ENCODE measurements at regions not wholly inside any gene's neighbourhood (a gene's known extent, or its start where the extent isn't known, plus 50 kb on each side); places are given as distances from the start of the nearest gene placed in this dataset.

DNA sequence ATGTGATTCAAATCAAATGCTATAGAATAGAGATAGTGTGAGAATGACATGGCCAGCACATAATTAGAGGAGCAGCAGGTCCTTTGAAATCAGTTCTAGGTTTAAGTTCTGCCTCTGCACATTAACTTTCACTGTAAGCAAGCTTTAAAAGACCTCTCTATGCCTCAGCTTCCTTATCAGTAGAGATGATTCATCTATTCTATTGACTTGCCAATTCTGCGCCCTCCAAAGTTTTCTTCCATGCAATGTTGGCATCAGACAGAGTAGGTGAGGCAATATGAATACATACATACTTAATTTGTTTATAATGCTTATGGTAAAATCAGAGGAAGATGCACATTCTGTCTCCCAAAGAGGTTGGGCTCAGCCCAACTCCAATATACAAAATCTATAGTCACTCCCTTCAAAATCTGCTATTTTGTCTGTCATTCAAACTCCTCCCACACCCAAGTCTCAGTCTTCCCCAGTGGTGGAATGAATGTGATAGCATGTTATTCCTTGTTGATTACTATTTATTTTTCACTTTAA lies 525.5 kb downstream of the RFC3 start:
- DNase-seq, result no peak

DNA sequence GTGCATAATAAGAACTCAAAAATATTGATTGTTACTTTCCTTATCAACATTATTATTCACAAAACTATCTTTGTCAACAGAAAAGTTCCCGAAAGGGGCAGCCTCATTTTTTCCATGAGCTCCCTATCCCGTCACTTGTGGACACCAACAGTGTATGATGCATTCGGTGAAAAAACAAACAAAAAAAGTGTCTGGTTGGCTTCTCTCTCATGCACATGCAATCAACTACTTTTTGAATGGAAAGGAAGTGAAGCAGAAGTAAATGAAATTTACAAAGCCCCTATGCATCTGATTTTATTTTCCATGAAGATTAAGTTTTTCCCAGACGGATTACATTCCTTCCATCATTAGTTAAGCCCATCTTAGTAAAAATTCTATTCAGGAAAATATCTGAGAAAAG lies 526.9 kb downstream of the RFC3 start:
- no peak for DNase-seq

DNA sequence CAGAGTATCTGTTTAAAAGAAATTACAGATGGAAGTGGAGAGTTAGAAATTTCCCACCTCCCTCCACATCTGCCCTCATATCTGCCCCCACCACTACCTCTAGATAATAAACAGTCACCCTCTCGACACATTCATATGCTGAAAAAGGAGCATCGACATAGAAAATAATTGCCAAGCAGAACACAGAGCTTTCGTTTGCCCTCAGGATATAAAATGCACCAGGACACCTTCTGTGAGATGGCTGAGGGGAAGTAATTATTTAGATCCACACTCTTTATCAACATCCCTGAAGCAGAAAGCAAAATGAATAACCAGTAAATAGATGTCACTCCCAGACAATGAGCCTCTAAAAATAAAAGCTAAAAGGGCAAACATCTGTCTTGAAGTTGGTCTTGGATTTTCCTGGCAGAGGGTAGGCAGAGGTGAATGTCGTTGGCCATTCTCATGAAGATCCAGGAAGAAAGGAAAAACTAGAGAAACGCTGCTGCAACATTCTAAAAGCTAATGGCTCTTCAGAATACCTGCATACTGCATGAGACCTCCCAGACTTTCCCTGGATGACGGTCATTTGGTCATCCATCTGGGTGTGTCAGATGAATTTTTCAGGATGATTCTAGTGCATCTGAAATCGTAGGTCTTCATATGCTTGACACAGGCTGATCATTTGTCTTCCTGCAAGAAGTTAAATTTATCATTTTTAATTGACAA lies 527.5 kb downstream of the RFC3 start:
- no peak for DNase-seq

DNA sequence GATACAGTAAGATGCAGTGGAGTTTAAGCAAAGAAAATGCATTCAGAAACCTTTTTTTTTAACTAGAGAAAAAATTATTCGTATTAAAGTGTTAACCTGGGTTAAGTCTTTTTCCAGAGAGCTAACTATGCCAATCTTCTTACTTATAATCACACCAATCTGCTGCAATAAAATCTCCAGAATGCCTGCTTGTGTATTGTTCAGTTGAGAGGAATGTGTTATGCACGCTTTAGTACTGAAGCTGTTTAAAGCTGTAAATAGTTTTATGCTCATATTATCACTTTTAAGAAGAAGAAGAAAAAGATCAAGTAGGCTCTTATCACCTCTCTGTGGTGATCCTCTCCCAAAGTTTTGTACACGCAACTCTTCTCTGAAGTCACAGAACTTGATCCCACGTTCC lies 528.7 kb downstream of the RFC3 start:
- DNase-seq, result no peak

DNA sequence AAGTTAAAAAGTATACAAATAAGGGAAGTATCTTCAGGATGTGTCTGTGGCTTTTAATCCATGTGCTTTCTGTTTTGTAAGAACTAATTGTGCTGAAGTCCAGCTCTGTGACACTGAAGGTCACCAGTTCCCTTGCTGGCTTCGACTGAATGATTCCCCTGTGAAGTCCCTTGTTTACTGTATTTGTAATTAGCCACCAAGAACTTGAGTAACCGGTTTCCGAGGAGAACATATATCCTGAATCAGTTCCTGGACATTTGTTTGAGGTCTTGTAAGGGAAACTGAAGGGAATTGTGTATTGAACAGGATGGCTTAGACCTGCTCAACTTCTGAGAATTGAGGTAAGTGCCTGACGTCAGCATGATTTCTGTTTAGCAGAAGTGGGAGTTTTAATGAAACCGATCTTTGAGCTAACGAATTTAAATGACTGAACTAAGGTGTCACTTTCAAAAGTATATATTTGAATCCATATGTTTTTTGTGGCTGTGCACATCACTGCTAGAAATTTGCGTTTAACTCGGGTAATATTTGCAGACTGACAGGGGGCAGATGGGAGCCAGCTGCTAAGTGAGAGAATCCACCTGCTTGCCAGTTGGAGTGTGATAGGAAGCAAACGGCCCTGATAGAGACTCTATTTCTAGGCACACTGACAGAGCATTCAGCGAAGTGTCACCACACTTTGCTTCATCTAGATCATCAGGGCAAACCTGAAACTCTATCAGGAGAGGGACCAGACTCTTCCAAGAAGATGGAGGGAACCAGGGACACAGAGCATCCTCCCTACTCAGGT lies 530.0 kb downstream of the RFC3 start:
- no peak for DNase-seq

DNA sequence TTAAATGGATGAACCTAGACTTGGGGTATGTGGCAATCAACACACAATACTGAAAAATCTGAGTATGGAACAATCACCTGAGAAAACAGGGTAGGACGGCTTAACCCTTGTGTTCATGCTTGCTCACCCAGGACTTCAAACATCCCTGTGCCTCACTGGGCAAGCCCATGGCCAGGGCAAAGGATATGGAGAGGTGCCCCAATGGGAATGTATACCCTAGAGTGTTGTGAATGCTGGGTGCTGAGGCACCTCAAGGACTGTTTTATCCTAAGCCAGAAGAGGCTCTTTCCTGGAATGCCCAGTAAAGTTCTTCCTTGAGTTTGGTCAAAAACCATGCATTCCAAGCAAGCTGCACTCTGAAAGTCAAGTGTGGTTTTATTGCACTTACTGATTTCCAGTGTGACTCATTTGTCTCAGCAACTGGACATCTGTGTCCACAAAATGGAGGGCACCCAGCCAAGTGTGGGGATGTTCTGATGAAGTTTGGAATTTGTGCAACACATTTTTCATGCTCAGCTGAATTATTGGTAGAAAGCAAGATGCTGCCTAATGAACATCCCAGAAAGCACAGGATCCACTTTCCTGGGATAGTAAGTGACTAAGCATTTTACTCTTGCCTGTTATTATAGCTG lies 531.3 kb downstream of the RFC3 start:
- peak; percentile 85 for DNase-seq

DNA sequence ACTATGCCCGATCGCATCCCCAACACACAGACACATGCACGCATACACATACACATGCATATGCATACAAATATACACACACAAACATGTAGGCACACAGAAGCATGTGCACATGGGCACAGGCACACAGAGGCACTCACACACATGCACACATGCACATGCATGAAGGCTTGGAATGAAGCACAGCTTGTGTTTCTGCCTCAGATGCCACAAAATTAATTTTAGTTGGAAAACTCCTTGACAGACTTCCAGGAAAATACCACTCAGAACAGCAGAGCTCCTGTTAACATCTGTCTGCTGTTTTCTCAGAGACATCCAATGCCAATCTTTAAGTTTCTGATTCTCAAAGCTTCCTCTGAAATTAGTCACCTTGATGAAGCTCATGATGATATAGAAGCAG lies 532.7 kb downstream of the RFC3 start:
- no peak for DNase-seq

DNA sequence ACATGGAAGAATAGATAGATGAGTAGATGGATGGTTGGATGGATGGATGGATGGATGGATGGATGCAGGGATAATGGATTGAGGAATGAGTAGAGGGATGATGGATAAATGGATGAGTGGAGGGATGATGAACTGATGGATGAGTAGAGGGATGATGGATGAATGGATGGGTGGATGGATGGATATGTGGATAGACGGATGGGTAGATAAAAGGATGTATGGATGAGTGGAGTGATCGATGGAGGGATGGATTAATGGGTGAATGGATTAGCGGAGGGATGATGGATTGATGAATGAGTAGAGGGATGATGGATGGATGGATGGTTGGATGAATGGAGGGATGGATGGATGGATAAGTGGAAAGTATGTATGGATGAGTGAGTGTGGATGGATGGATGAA lies 533.2 kb downstream of the RFC3 start:
- DNase-seq, result no peak

DNA sequence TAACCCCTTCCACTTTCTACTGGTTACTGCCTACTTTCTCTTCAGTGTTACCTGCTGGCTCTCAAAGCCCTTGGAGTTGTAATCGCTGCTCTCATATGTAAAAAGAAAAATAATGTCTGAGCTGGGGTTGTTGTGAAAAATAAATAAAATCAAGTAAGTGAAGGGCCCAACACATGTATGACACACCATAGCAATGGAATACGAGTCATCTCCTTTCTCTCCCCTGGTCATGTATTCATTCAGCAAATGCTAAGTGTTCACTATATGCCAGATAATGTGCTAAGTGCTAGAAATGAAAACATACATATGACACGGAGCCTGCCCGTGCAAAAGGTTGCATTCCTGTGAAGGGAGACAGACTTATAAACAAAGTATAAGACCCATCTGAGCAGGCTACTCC lies 535.0 kb downstream of the RFC3 start:
- DNase-seq, result no peak

DNA sequence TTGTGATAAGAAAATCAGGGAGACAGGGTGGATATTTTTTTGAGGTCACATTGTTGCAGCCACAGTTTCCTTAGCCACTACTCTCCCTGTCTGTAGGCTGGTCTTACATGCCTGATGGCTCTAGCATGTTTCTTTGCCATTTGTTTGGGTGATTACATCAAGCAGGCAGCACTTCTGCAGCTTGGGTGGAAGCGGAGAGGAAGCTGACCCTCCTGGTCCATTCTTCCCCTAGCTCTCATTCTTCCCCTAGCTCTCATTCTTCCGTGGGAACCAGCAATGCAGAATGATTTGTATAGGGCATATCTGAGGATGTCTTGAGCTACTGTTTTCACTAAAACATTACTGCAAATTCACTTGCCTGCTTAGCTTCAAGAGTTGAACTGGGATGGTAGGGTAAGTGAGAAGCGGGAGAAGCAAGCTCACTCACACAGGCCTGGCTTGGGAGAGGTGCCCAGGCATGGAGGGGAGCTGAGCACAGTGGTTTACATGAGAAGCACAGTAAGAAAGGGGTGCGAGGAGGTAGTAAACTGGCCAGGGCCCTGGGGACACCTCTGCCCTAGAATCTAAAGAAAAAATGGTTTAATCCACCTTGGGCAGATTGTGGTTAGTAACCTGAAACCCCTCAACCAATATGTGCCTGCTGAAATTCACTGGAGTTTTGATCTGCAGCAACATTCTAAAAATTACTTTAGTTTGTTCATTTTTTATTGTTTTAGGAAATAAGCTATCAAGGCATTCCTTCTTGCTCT lies 538.9 kb downstream of the RFC3 start:
- DNase-seq, result no peak

DNA sequence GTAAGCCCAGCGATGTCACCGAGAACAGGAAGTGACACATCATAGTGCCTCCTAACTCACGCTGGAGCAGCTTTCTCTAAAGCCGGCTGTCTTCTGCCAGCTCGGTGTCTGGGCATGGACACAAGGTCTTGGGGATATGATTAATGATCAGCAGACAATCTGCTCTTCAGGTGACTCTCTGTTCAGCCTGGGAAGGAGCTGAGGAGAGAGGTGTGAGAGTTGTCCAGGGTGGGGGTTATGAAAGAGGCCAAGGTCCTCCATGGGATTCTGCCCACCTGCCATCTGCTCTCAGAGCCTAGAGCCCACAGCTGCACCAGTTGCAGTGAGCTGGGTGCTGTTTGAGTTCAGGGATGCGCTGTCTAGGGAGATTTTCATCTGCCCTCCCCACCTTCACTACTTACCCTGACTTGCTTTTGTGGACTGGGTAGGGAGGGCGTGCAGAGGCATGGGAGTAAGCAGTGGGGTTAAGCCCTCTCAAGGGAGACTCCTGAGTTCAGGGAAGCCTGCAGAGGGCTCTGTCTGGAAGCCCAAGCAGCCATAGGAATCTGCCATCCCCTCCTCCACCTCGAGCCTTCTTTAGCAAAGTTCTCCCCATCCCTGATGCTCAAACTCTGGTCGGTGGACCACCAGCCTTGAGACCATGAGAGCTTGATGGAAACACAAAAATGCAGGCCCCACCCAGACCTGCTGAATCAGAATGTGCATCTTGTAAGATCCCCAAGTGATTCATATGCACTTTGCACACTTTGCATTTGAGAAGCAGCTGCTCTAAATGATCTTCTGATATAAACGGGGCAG lies 539.7 kb downstream of the RFC3 start:
- DNase-seq, result no peak

DNA sequence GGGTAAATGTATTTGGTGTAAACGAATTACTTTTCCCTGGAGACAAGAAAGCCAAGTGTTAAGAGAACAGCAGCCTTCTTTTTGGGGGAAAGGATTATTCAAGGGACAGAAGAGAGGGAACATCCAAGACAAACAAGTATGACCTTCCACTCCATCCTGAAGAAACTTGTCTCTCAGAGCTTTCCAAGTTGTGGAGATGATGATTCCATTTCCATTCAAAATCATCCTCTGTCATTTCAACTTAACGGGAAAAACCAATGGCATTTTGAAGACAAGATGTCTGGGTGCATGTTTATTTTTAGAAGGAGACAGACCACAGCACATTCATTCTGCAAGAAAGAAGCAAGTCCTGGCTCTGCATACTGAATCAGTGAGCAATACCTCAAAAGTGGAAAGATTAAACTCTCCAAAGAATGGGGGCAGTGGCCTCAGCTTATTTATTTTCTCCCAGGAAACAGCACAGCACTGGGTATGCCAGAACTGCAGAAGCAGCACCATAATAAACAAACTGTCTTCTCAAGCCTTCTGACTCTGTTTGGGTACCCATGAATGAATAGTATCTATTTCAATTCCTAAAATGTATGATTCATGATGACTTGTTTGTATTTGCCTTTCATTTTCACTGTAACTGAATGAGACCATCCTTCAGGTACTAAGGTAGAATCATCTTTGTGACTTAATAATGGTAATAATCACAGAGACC lies 541.0 kb downstream of the RFC3 start:
- DNase-seq, result no peak

DNA sequence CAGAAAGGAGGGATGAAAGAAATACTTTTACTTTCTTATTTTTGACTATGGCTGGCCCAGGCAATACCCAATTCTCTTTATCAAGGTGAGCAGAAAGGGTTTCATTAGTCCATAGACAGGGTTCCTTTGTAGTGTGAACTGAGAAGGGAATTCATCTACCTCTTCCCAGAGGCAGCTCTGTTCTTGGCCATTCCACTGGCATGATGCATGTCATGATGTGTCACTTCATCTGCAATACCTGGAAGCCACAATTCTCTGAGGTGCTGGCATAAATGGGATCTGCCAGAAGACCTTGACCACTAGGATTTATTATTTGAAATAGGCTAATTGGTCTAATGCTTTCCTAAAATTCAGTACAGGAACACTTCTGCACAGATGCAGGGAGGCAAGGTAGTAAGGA lies 542.8 kb downstream of the RFC3 start:
- no peak for DNase-seq

DNA sequence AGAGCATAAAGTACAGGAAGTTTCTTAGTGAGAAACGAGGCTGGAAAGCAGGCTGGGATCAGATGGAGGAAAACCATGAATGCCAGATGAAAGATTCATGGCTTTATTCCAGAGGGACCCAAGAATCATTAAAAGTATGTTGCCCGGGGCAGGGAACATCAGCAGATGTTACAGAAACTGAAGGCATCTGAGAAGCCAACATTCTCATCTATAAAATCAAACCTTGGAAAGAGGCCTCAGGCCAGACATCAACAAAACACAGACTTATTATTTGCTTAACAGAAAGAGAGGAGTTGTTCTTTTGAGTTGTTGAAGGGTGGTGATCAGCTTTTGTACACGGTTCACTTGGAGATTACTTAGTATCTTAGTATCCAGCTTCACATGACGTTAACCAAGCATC lies 543.6 kb downstream of the RFC3 start:
- no peak for DNase-seq

DNA sequence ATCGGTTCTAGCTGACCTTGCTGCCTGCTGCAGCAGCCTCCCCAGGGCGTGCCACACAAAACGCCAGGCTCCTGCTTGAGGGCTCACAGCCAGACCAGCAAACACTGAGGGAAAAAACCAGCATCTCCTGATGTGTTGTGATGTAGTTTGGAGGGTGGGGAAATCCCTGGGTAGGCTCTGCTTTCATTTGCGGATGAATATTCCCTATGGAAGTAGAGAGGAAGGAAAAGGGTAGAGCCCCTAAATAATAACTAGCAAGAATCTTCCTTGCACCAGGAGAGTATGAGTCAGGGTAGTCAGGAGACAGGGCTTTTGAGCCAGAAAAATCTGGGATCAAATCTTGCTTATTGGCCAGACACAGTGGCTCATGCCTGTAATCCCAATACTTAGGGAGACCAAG lies 545.3 kb downstream of the RFC3 start:
- DNase-seq, result no peak

DNA sequence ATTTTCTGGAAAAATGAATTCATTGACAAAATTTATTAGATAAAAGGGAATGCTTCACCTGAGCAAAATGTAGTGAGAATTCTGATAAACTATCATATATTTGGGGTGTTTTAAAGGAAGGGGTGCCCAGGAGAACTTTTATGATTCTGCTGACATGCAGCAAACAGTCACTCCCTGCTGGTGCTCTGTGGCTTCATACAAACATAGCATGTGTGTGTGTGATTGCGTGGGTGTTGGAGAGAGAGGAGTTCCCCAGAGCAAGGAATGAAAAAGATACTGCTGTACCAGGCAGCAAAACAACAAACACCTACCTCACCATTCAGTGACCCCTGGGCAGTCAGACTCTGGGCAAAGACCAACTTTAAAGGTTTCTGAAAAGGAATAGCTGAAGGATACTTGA lies 546.7 kb downstream of the RFC3 start:
- DNase-seq, result no peak

DNA sequence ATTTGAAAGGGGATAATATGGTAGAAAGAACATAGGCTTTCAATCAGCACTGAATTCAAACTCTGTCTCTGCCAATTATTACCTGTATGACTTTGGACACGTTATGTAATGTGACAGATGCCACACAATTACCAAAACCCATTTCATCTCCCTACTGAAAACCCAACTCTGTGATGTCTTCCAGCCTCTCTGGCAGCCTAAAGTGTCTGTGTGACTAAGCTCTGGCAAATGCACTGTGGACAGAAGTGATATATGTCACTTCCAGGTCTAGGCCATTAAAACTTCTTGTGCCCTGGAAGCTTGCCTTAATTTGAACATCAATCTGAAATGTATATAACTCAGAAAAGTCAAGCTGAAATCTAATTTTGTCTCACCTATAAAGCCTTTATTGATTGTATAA lies 552.0 kb downstream of the RFC3 start:
- no peak for DNase-seq

DNA sequence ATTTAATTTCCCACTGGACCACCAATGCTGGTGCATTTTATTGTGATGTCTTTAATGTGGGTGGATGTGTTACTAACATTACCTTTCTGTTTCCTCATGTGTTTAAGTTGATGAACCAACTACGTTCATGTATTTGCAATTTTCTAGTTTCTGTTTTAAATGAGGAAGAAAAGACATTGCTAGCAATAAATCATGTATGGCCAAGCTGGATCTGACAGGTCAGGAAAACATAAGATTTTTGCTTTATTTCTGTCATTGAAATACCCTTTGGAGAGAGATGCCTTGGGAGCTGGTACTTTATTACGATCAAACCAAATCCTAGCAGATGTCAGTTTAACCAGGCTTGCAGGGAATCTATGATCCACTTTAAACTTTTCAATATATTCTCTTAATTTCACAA lies 553.2 kb downstream of the RFC3 start:
- no peak for DNase-seq

DNA sequence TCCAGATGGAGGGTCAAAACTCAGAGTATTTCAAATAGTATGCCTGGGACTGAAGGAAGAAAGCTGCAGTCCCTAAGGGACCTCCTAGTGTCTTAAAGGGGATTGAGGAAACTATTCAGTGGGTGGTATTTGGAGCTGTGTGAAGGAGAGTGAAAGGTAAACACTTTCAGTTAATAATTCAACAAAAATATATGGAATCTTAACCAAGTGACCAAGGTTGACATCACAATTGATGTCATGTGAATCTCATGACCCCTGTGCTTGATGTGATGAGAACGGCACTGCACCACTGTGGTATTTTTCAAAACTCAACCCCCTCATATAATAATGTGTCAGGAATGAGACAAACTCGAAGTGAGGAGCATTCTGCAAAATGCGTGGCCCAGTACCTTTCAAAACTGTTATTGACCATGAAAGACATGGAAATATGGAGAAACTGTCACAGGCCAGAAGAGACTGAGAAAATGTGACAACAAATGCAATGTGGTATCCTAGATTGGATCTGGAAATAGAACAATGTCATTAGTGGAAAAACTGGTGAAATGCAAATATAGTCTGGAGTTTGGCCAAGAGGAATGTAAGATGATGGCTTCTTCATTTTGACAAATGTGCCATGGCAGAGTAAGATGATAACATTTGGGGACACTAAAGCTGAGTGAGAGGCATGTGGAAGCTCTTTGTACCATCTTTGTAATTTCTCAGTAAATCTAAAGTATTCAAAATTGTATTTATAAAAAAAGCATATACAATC lies 553.9 kb downstream of the RFC3 start:
- no peak for DNase-seq

DNA sequence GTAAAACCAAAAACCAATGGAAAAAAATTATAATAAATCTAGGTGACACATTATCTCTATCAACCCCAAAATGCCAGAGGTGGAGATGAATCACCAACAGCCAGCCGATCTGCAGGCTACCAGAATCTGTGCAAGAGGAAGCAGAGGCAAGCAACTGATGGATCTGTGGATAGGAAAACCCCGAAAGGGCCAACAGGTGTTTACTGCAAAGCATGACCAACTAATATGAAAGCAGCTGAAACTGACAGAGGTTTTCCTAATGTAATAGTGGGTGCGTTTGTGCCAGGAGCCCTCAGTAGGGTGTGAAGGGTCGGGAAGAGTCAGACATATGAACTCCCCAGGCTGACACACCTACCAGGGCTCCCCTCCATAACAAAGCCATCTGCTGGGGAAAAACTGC lies 554.6 kb downstream of the RFC3 start:
- DNase-seq, result no peak

DNA sequence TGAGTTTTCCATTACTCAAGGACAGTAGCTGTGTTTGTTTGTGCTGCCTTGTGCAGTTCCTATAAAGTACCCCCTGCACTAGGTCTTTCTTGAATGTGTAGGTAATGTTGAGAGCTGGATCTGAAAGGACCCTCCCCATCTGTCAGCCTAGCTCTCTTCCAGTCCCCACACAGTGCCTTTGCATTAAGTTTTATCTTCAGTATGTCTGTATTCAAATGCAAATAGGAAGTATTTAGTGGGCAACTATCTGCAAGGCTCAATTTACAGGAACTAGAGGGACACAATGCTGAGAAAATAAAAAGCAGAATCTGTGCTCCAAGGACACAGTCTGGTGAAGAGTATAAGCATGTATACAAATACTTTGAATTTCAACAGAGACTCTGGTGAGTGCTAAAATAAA lies 558.5 kb downstream of the RFC3 start:
- no peak for DNase-seq
